BE2C (cell line): ENCODE measurements at regions not wholly inside any gene's neighbourhood (a gene's known extent, or its start where the extent isn't known, plus 50 kb on each side); places are given as distances from the start of the nearest gene placed in this dataset.

Source experiments
- DNase-seq: peaks from one replicate; pipeline ENCODE4 v3.0.0-alpha.2; 2020
- H3K27me3 ChIP-seq: fragments of 250-450 bp; sonication (Bioruptor Pico); 2 replicates; pipeline ENCODE4 v1.5.1; 2020; ENCODE audit warnings: mild to moderate bottlenecking
- H3K36me3 ChIP-seq: fragments of 250-450 bp; sonication (Bioruptor Pico); 2 replicates; pipeline ENCODE4 v1.5.1; 2020; ENCODE audit warnings: mild to moderate bottlenecking
- H3K4me1 ChIP-seq: fragments of 250-450 bp; sonication (Bioruptor Pico); 2 replicates; pipeline ENCODE4 v1.5.1; 2020
- H3K4me3 ChIP-seq: 2 replicates; pipeline ENCODE4 v1.5.1; 2011; ENCODE audit warnings: low read depth, low read length
- H3K9me3 ChIP-seq: fragments of 250-450 bp; sonication (Bioruptor Pico); 2 replicates; pipeline ENCODE4 v1.5.1; 2020
- TF ChIP-seq, protein P1 (sequence below): IDR thresholded peaks from 2 replicates; pipeline ENCODE4 v1.5.1; 2012; ENCODE audit warnings: mild to moderate bottlenecking, low read depth, low read length

GRCh38 chr10:111275091-111275490 lies 198.3 kb downstream of the ADRA2A start:
- no peaks in the 10 kb centered on the region for H3K9me3 ChIP-seq
- DNase-seq = no peak
- no peaks in the 10 kb centered on the region for H3K4me1 ChIP-seq
- no peaks in the 10 kb centered on the region for H3K36me3 ChIP-seq
- H3K27me3 ChIP-seq = no peaks in the 10 kb centered on the region
- TF ChIP-seq, protein P1, sequence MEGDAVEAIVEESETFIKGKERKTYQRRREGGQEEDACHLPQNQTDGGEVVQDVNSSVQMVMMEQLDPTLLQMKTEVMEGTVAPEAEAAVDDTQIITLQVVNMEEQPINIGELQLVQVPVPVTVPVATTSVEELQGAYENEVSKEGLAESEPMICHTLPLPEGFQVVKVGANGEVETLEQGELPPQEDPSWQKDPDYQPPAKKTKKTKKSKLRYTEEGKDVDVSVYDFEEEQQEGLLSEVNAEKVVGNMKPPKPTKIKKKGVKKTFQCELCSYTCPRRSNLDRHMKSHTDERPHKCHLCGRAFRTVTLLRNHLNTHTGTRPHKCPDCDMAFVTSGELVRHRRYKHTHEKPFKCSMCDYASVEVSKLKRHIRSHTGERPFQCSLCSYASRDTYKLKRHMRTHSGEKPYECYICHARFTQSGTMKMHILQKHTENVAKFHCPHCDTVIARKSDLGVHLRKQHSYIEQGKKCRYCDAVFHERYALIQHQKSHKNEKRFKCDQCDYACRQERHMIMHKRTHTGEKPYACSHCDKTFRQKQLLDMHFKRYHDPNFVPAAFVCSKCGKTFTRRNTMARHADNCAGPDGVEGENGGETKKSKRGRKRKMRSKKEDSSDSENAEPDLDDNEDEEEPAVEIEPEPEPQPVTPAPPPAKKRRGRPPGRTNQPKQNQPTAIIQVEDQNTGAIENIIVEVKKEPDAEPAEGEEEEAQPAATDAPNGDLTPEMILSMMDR = no peak
- H3K4me3 ChIP-seq = no peak overlapping the region

DNA sequence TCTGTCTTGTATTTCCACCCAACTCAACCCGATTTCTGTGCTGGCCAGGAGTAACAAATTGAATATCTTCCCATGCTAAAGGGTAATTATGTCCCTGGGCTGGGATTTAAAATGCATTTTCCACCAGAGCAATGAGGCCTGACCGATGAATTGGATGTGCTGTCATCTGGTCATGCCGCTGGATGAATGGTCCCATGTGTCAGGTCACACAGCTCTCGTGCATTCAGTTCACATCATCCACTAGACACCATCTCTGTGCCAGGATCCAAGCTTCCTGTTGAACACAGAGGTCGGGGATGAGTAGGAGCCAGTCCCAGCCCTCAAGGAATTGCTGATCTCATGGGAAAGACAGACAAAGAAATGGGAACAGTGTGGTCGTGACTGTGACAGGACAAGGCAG lies 200.8 kb downstream of the ADRA2A start:
- Histone ChIP-seq H3K27me3 (no peaks in the 10 kb centered on the region), H3K9me3 (no peaks in the 10 kb centered on the region), H3K4me3 (no peak overlapping the region), H3K4me1 (no peaks in the 10 kb centered on the region), H3K36me3 (no peaks in the 10 kb centered on the region)
- TF ChIP-seq, protein P1 = no peak
- no peak for DNase-seq

- Histone ChIP-seq H3K27me3 (no peaks in the 10 kb centered on the region), H3K4me3 (no peak overlapping the region), H3K9me3 (no peaks in the 10 kb centered on the region), H3K4me1 (no peaks in the 10 kb centered on the region), H3K36me3 (no peaks in the 10 kb centered on the region)
- no peak for DNase-seq
- TF ChIP-seq, protein P1 = no peak
Measured at GRCh38 chr10:111278266-111278665, 201.4 kb downstream of the ADRA2A start.

- no peak overlapping the region for H3K4me3 ChIP-seq
- H3K27me3 ChIP-seq = no peaks in the 10 kb centered on the region
- H3K9me3 ChIP-seq = no peaks in the 10 kb centered on the region
- no peaks in the 10 kb centered on the region for H3K4me1 ChIP-seq
- no peaks in the 10 kb centered on the region for H3K36me3 ChIP-seq
- TF ChIP-seq, protein P1 = peak; percentile 54
- DNase-seq = no peak
Measured at GRCh38 chr10:111281516-111281915, 204.7 kb downstream of the ADRA2A start.

GRCh38 chr10:111289461-111289860 lies 212.6 kb downstream of the ADRA2A start:
- Histone ChIP-seq H3K4me1 (no peaks in the 10 kb centered on the region), H3K4me3 (no peak overlapping the region), H3K9me3 (no peaks in the 10 kb centered on the region), H3K36me3 (no peaks in the 10 kb centered on the region), H3K27me3 (no peaks in the 10 kb centered on the region)
- no peak for DNase-seq
- TF ChIP-seq, protein P1 = no peak

- Histone ChIP-seq H3K36me3 (no peaks in the 10 kb centered on the region), H3K9me3 (no peaks in the 10 kb centered on the region), H3K27me3 (no peaks in the 10 kb centered on the region), H3K4me3 (no peak overlapping the region), H3K4me1 (no peaks in the 10 kb centered on the region)
- no peak for DNase-seq
- TF ChIP-seq, protein P1 = no peak
Measured at GRCh38 chr10:111290649-111291048, 213.8 kb downstream of the ADRA2A start.
